Type B pancreatic cell (in vitro differentiated cells): ENCODE measurements at regions not wholly inside any gene's neighbourhood (a gene's known extent, or its start where the extent isn't known, plus 50 kb on each side); places are given as distances from the start of the nearest gene placed in this dataset.

ENCODE experiments used
- DNase-seq: peaks from one replicate; pipeline ENCODE4 v3.0.0; 2021; ENCODE audit warnings: mixed read lengths; ENCODE audit not compliant: unreplicated experiment; ENCODE audit errors: extremely low spot score
- H3K27ac Mint-ChIP-seq: 2 replicates; pipeline ENCODE4 v1.8.0; 2021; ENCODE audit warnings: mild to moderate bottlenecking, mixed read lengths
- H3K27me3 Mint-ChIP-seq: 2 replicates; pipeline ENCODE4 v1.8.0; 2021; ENCODE audit warnings: mixed read lengths
- H3K36me3 Mint-ChIP-seq: 2 replicates; pipeline ENCODE4 v1.8.0; 2021; ENCODE audit warnings: mixed read lengths
- H3K4me1 Mint-ChIP-seq: one replicate; pipeline ENCODE4 v1.8.0; 2021; ENCODE audit warnings: mixed read lengths; ENCODE audit not compliant: unreplicated experiment
- H3K4me3 Mint-ChIP-seq: 2 replicates; pipeline ENCODE4 v1.8.0; 2021; ENCODE audit warnings: mild to moderate bottlenecking, mixed read lengths
- H3K9me3 Mint-ChIP-seq: 2 replicates; pipeline ENCODE4 v1.8.0; 2021; ENCODE audit warnings: mixed read lengths
- CTCF ChIP-seq: fragments of 200-600 bp; sonication (generic); conservative IDR thresholded peaks from 2 replicates; pipeline ENCODE4 v1.5.0; 2021; ENCODE audit warnings: antibody characterized with exemption, mild to moderate bottlenecking

GRCh38 chr7:63040966-63041610, 957.6 kb upstream of the ZNF722 start:
- peaks cover 28% of the 10 kb centered on the region for H3K9me3 Mint-ChIP-seq

DNA sequence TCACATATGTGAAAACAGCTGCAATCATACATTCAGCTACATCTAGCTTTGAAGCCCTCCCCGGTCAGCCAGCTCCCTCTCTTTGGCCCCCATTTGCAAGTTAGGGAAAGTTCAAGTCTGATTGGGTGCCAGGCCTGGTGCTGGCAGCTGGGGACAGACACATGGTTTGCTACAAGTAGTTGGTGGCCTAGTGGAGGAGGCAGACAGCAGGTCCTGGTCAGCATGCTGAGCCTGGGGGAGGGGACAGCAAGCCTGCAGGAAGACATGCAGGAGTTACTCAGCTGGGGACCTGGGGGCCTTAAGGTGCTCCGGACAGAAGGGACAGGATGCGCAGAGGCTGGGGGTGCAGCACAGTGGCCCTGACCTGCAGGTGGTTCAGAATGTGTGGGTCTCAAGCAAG, 956.9 kb upstream of the ZNF722 start:
- no peaks in the 10 kb centered on the region for H3K4me1 Mint-ChIP-seq
- peaks cover 7% of the 10 kb centered on the region for H3K36me3 Mint-ChIP-seq
- peaks cover 23% of the 10 kb centered on the region for H3K9me3 Mint-ChIP-seq
- no peak overlapping the region for H3K27ac Mint-ChIP-seq
- peak; percentile 45 for DNase-seq
- TF ChIP-seq CTCF = no peak
- no peak overlapping the region for H3K4me3 Mint-ChIP-seq
- H3K27me3 Mint-ChIP-seq = no peaks in the 10 kb centered on the region

More at GRCh38 chr7:63040966-63041610, 957.6 kb upstream of the ZNF722 start:
- Mint-ChIP-seq H3K4me3 (no peak overlapping the region), H3K36me3 (peaks cover 7% of the 10 kb centered on the region), H3K27ac (no peak overlapping the region), H3K4me1 (no peaks in the 10 kb centered on the region), H3K27me3 (no peaks in the 10 kb centered on the region)
- TF ChIP-seq CTCF = no peak
- DNase-seq = peak; percentile 66

DNA sequence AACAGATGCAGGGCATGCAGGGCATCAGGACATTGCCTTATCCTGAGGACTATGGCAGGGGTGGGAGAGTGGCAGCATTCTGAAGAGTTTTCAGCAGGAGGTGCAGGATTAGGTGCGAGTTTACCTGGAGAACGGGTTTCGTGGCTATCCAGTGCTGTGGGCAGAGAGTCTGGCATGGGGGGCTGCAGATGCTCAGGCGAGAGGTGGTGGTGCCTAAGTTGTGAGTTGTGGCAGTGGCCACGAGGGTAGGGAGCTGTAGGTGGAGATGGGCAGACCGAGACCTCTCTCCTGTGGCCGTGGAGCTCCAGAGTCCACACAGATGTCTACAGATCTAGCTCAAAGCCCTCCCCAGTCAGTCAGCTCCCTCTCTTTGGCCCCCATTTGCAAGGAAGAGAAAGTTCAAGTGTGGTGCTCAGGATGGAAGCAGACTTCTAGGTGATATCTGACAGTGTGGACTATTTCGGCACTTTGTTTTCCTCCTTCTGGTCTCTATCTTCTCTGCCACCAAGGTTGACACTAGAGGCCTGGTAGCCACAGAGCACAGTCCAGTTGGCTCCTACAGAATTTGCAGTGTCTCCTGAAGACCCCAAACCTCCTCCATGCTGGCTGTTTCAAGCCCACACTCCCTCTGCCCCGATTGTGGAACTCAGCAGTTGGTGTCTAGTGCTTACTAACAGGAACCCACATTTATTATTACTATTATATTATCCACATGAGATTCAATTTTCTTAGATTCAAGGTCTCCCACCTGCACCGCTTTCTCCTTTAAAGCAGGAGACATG, 955.7 kb upstream of the ZNF722 start:
- Mint-ChIP-seq H3K36me3 (peaks cover under 1% of the 10 kb centered on the region), H3K4me1 (no peaks in the 10 kb centered on the region), H3K27me3 (no peaks in the 10 kb centered on the region), H3K9me3 (peaks cover 16% of the 10 kb centered on the region), H3K4me3 (no peak overlapping the region), H3K27ac (no peak overlapping the region)
- peak; percentile 61 for DNase-seq
- TF ChIP-seq CTCF = no peak

- H3K9me3 Mint-ChIP-seq = peaks cover 17% of the 10 kb centered on the region
- DNase-seq = peak; percentile 54
- no peak for TF ChIP-seq CTCF
- no peaks in the 10 kb centered on the region for H3K36me3 Mint-ChIP-seq
- H3K27ac Mint-ChIP-seq = no peak overlapping the region
- no peaks in the 10 kb centered on the region for H3K27me3 Mint-ChIP-seq
- H3K4me1 Mint-ChIP-seq = no peaks in the 10 kb centered on the region
- no peak overlapping the region for H3K4me3 Mint-ChIP-seq
Observed at GRCh38 chr7:63043657-63044543, 954.7 kb upstream of the ZNF722 start.

DNA sequence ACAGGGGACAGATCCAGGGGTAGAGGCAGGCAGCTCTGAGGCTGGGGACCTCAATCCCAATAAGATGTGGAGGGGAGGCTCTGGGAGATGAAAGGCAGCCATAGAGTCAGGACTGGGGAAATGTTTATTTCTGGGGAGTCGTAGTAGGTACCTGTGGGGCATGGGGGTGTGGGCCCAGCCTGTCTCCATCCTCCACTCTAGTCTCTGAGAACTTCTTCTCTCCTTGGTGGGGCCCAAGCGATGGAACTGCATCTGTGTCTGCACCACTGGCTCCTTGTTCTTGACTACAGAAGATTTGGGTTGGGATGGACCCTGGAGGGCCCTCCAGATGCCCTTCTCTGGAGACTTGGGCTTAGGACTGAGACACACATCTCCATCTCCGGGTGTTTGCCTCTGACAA, 953.9 kb upstream of the ZNF722 start:
- Mint-ChIP-seq H3K36me3 (no peaks in the 10 kb centered on the region), H3K27ac (no peak overlapping the region), H3K27me3 (no peaks in the 10 kb centered on the region), H3K4me3 (no peak overlapping the region), H3K9me3 (peaks cover 17% of the 10 kb centered on the region), H3K4me1 (no peaks in the 10 kb centered on the region)
- no peak for DNase-seq
- TF ChIP-seq CTCF = no peak
